ENCODE measurements at regions not wholly inside any gene's neighbourhood (a gene's known extent, or its start where the extent isn't known, plus 50 kb on each side); places are given as distances from the start of the nearest gene placed in this dataset.
"Not testable (repeated sequence)": the region's sequence is repeated elsewhere in the genome, so short reads cannot be mapped to it uniquely, and the experiment has no call there.

DNA sequence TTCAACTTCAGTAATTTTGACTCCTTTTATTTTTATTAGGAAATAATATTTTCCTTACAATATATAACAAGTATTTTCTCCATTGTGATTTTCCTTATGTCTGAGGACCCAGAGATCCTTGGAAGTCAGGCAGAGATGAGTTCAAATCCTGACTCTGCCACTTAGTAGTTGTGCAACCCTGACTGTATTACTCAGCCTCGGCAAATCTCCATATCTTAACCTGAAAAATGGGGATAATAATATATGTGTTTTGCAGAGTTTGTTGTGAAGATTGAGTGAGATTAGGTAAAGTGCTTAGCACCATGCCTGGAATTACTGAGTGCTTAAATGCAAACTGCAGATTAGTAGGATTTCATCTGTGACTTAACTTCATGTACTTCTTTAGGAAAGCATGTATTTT lies 120.5 kb upstream of the KLF14 start:
- ATAC-seq (replicated peaks) (no peak), DNase-seq (no peak)
- Mint-ChIP-seq H3K27ac (no peak overlapping the region), H3K4me1 (ENCODE audit: low read depth in 2 of 2) (no peaks in the 10 kb centered on the region), H3K4me3 (no peak overlapping the region), H3K9me3 (peaks cover 6 to 32% of the 10 kb centered on the region in 2 donors), H3K27me3 (no peaks in the 10 kb centered on the region), H3K36me3 (ENCODE audit: insufficient read depth) (peaks cover 23% of the 10 kb centered on the region)

DNA sequence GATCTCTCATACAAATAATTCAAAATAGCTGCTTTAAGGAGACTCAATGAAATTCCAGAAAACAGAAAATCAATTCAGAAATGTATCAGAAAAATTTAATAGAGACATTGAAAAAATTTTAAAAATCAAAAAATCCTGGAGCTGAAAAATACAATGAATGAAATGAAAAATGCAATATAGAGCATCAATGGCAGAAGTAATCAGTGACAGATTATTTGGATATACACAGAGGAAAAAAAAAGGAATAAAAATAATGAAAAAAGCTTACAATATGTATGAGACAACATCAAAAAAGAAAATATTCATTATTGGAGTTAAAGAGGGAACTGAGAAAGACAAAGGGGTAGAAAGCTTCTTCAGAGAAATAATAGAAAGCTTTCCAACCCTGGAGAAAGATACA lies 122.9 kb upstream of the KLF14 start:
- DNase-seq, result no peak
- no peak overlapping the region for H3K27ac Mint-ChIP-seq
- no peak overlapping the region for H3K4me3 Mint-ChIP-seq
- H3K27me3 Mint-ChIP-seq, result no peaks in the 10 kb centered on the region
- H3K36me3 Mint-ChIP-seq (ENCODE audit: insufficient read depth), result peaks cover 37% of the 10 kb centered on the region
- no peak for ATAC-seq (replicated peaks)
- H3K9me3 Mint-ChIP-seq, result peaks cover 15 to 32% of the 10 kb centered on the region in 2 donors
- H3K4me1 Mint-ChIP-seq (ENCODE audit: low read depth in 2 of 2), result no peaks in the 10 kb centered on the region

DNA sequence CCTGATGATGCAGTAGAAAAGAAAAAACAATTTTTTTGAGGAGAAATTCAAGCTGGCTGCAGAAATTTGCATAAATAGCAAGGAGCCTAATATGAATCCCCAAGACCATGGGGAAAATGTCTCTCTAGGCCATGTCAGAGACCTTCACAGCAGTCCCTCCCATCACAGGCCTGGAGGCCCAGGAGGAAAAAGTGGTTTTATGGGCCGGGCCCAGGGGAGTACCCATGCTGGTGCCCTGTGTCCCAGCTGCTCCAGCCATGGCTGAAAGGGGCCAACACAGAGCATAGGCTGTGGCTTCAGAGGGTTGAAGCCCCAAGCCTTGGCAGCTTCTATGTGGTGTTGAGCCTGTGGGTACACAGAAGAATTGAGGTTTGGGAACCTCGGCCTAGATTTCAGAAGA lies 126.8 kb upstream of the KLF14 start:
- not testable (repeated sequence) for ATAC-seq (replicated peaks); H3K4me3 Mint-ChIP-seq; H3K27me3 Mint-ChIP-seq; H3K4me1 Mint-ChIP-seq (ENCODE audit: low read depth in 2 of 2); DNase-seq; H3K27ac Mint-ChIP-seq
- Mint-ChIP-seq H3K9me3 (peaks cover 15 to 32% of the 10 kb centered on the region in 2 donors), H3K36me3 (ENCODE audit: insufficient read depth) (peaks cover 56% of the 10 kb centered on the region)

DNA sequence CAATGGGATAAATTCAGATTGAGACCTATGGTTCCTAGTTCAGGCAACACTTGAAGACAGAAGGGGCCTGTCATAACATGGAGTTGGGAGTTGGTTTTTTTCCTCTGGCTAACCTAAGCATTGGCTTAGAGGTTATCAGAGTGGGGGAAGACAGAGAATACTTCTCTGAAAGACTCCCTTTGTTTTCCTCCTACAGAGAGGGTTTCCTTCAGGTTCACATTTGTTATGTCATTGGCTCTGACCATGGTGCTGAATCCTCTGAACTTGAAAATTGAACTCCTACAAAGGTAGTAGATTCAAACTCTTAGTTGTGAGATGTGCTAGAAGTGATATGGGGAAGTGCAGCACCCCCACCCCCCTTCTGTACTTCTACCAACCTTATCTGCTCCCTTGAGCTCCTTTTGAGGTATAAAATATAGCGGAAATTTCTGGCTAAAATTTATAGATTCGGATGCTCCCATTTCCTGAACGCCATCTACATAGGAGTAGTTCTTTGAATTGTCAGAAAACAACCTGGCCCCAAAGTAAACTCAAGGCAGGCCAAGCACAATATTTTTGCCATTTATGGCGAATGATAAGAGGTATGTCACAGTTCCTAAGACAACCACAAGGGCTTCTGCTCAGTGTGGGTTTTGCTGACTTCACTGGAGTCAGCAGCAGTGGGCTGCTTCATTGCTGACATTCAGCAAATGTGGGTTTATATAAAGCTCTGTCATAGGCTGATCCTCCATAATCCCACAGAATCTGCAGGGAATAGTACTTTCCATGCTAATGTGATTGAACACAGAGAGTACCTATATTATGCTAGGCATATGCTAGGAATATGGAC lies 131.6 kb upstream of the KLF14 start:
- H3K27me3 Mint-ChIP-seq, result no peaks in the 10 kb centered on the region
- H3K4me1 Mint-ChIP-seq (ENCODE audit: low read depth in 2 of 2), result peaks cover 0 to 2% of the 10 kb centered on the region in 2 donors
- ATAC-seq (replicated peaks) (peak; percentile 38), DNase-seq (no peak)
- no peak overlapping the region for H3K4me3 Mint-ChIP-seq
- peaks cover 82% of the 10 kb centered on the region for H3K36me3 Mint-ChIP-seq (ENCODE audit: insufficient read depth)
- H3K9me3 Mint-ChIP-seq, result peaks cover 0 to 2% of the 10 kb centered on the region in 2 donors
- H3K27ac Mint-ChIP-seq, result no peak overlapping the region

DNA sequence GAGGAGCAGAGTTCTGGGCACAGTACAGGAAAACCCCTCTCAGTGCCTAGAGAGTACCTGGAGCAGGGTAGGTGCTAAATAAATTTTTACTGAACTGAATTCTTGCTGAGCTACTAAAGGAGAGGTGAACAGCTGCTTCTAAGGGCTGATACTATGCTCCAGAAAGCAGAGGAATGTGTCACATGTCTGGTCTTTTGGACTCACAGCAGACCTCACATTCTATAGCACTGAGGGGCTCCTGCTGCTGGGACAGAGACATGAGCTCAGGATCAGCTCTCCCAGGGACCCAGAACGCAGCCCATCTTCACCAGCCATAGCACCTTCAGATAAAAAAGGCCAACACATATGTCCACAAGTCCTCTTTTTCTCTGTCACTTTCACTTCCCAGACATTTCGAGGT lies 133.0 kb upstream of the KLF14 start:
- no peak overlapping the region for H3K4me3 Mint-ChIP-seq
- ATAC-seq (replicated peaks) (no peak), DNase-seq (no peak)
- peaks cover 82% of the 10 kb centered on the region for H3K36me3 Mint-ChIP-seq (ENCODE audit: insufficient read depth)
- peak overlapping the region in 1 of 2 donors; percentile 54 for H3K27ac Mint-ChIP-seq
- H3K27me3 Mint-ChIP-seq, result no peaks in the 10 kb centered on the region
- no peaks in the 10 kb centered on the region for H3K9me3 Mint-ChIP-seq
- peaks cover 0 to 2% of the 10 kb centered on the region in 2 donors for H3K4me1 Mint-ChIP-seq (ENCODE audit: low read depth in 2 of 2)

DNA sequence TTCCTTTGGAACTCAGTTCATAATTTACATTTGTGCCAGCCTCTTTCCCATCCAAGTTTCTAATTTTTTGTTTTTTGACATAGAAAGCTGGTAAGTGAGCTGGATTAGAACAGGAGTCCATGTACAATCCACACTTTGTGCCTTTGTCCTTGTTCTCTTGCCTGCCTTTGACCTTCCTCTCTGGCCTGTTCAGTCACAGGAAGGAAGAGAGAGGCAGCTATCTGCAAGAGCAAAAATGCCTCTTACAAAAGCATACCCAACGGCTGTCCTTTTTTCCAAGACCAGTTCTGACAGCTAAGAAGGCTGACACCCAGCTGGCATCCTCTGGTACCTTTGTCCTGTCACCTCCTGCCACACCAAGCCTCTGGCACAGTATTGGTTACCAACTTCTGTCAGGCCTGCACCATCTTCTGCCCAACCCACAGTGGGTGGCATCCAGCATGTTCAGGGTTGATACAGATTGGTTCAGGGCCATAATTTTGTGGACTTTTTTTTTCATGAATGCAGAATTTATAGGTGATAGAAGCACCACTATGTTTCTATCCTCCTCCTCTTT lies 133.7 kb upstream of the KLF14 start:
- ATAC-seq (replicated peaks) (no peak), DNase-seq (no peak)
- Mint-ChIP-seq H3K36me3 (ENCODE audit: insufficient read depth) (peaks cover 84% of the 10 kb centered on the region), H3K27me3 (no peaks in the 10 kb centered on the region), H3K9me3 (no peaks in the 10 kb centered on the region), H3K4me3 (no peak overlapping the region), H3K27ac (no peak overlapping the region), H3K4me1 (ENCODE audit: low read depth in 2 of 2) (peaks cover 2 to 4% of the 10 kb centered on the region in 2 donors)

DNA sequence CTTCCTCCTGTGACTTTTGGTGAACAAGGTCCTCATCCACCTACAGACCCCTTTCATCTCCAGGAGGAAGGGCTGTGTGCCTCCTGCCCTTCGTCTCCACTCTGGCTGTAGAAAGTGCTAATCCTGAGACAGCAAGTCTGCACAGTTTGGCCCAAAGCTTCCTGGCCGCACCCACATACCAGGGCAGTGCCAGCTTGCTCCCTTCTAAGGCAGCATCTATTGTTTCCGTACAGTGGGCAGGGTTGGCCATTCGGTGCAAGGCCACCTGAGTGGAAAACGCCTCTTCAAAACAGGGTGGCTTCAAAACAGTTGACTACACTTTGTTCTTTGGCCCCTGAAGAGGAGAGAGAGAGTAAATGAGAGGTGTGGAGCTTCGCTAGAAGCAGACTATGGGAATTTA lies 134.1 kb upstream of the KLF14 start:
- no peak for ATAC-seq (replicated peaks)
- Mint-ChIP-seq H3K4me3 (no peak overlapping the region), H3K27ac (no peak overlapping the region)

DNA sequence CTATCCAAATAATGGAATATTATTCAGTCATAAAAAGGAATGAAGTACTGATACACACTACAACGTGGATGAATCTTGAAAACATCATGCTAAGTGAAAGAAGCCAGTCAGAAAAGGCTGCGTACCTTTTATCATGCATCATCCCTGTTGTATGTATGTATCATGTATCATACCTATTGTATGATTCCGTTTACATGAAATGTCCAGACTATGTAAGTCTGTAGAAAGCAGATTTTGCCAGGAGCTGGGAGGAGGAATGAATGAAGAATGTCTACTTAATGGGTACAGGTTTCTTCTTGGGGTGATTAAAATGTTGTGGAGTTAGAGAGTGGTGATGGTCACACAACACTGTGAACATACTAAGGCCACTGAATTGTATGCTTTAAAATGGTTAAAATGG lies 135.9 kb upstream of the KLF14 start:
- Mint-ChIP-seq H3K4me1 (ENCODE audit: low read depth in 2 of 2) (peaks cover 12% of the 10 kb centered on the region in 2 donors), H3K36me3 (ENCODE audit: insufficient read depth) (peaks cover 86% of the 10 kb centered on the region), H3K27ac (no peak overlapping the region), H3K27me3 (no peaks in the 10 kb centered on the region), H3K9me3 (no peaks in the 10 kb centered on the region), H3K4me3 (no peak overlapping the region)
- no peak for ATAC-seq (replicated peaks)
- DNase-seq, result no peak

More for the DNA sequence above, 134.1 kb upstream of the KLF14 start:
- Mint-ChIP-seq H3K9me3 (no peaks in the 10 kb centered on the region), H3K4me1 (ENCODE audit: low read depth in 2 of 2) (peaks cover 2 to 4% of the 10 kb centered on the region in 2 donors), H3K27me3 (no peaks in the 10 kb centered on the region), H3K36me3 (ENCODE audit: insufficient read depth) (peaks cover 88% of the 10 kb centered on the region)
- DNase-seq, result no peak

DNA sequence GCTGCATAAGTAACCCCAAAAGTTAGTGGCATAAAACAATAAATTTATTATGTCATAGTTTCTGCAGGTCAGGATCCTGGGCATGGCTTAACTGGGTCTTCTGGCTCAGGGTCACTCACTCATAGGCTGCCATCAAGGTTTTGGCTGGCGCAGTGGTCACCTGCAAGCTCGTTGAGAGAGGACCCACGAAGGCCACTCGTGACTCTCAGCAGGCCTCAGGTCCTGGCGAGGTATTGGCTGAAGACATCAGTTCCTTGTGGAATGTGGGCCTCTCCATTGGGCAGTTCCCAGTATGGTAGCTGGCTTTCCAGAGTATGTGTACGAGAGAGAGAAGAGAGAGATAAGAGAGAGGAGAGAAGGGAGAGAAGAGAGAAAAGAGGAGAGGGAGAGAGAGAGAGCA lies 138.3 kb upstream of the KLF14 start:
- ATAC-seq (replicated peaks) (no peak), DNase-seq (no peak)
- Mint-ChIP-seq H3K9me3 (no peaks in the 10 kb centered on the region), H3K4me3 (no peak overlapping the region), H3K4me1 (ENCODE audit: low read depth in 2 of 2) (peaks cover 14 to 19% of the 10 kb centered on the region in 2 donors), H3K27me3 (no peaks in the 10 kb centered on the region), H3K36me3 (ENCODE audit: insufficient read depth) (peaks cover 89% of the 10 kb centered on the region), H3K27ac (no peak overlapping the region)

DNA sequence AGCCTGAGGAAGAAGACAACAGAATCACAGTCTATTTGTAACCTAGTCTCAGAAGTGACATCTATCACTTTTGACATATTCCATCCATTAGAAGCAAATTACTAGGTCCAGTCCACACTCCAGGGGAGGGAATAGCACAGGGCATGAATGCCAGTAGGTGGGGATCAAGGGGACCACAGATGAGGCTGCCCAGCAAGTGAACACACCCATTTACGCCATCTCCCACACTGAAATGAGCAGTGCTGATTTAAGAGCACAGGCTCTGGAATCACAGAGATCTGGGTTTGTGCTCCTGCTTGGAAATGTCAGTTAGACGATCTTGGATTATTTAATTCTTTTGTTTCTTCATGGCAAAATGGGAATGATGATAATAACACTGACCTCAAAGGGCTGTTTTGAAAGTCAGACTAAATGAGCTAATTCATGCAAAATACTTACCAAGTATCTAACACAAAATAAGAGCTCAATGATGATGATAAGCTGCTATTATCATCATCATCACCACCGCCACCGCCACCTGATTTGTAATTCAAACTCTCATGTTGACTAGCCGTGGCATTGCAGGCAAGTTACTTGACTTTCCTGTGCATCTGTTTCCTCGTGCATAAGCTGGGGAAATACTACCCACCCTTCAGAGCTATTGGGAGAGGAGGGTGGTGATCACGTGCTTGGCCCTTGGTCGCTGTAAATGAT lies 138.9 kb upstream of the KLF14 start:
- Mint-ChIP-seq H3K27ac (peak overlapping the region in 1 of 2 donors; percentile 71), H3K27me3 (no peaks in the 10 kb centered on the region), H3K4me1 (ENCODE audit: low read depth in 2 of 2) (peaks cover 19 to 22% of the 10 kb centered on the region in 2 donors), H3K36me3 (ENCODE audit: insufficient read depth) (peaks cover 89% of the 10 kb centered on the region), H3K9me3 (no peaks in the 10 kb centered on the region), H3K4me3 (no peak overlapping the region)
- DNase-seq (no peak), ATAC-seq (replicated peaks) (no peak)

DNA sequence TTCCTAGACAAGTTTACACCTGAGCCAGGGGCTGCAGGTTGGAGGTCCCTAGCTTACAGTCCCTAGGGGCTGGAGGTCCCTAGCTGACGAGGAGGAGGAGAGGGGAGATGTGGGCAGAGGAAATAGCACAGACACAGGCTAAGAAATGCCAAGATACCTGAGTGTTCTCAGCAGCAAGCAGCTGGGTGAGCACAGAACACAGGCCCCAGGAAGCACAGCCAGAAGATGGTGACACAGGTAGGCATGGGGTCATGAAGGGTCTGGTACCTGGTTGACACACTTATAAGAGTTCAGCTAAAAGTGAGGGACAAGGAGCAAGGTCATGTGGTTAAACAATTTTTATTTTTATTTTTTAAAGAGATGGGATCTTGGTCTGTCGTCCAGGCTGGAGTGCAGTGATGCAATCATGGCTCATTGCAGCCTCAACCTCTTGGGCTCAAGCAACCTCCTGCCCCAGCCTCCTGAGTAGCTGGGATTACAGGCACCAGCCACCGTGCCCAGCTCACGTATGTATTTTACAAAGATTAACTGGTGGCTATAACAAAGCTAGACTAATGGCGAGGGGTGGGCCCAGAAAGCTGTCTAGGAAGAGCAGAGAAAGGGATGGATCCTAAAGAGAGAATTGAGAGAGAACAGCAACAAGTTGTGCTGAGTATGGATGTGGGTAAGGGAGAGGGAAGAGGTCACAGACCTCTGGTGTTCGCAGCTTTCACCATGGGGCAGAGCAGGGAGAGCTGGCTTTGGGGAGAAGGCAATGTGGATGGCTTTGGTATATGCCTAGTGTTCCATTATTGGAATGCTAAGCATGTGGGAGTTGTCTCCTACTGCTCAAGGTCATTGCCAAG lies 140.3 kb upstream of the KLF14 start:
- H3K4me1 Mint-ChIP-seq (ENCODE audit: low read depth in 2 of 2), result peaks cover 24 to 28% of the 10 kb centered on the region in 2 donors

DNA sequence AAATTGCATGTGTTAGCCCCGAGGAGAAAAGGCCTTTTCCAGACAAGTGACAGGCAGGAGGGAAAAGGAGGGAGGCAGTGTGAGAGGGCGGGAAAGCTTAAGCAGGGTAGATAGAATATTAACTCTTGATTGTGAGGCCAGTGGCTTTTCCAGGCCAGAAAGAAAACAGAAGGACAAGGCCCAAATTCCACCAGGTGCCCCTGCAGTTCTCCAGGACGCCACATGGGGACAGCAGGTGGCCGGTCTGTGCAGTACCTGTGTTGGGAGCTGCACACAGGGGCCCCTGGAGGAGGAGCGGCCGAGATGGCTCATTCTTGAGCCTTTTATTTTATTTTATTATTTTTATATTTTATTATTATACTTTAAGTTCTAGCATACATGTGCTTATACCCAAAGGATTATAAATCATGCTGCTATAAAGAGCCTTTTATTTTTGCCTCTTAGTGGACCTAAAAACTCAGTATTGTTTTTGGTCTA lies 141.3 kb upstream of the KLF14 start:
- Mint-ChIP-seq H3K27ac (peak overlapping the region in 1 of 2 donors; percentile 71), H3K4me3 (no peak overlapping the region), H3K9me3 (no peaks in the 10 kb centered on the region), H3K27me3 (no peaks in the 10 kb centered on the region), H3K36me3 (ENCODE audit: insufficient read depth) (peaks cover 86% of the 10 kb centered on the region), H3K4me1 (ENCODE audit: low read depth in 2 of 2) (peaks cover 24 to 28% of the 10 kb centered on the region in 2 donors)
- ATAC-seq (replicated peaks) (peak; percentile 69), DNase-seq (peak; percentile 31 to 49 (median 37))

More for the DNA sequence above, 140.3 kb upstream of the KLF14 start:
- peak overlapping the region; percentile 56 to 71 for H3K27ac Mint-ChIP-seq
- H3K4me3 Mint-ChIP-seq, result no peak overlapping the region
- peaks cover 86% of the 10 kb centered on the region for H3K36me3 Mint-ChIP-seq (ENCODE audit: insufficient read depth)
- no peak for ATAC-seq (replicated peaks)
- no peaks in the 10 kb centered on the region for H3K27me3 Mint-ChIP-seq
- H3K9me3 Mint-ChIP-seq, result no peaks in the 10 kb centered on the region
- no peak for DNase-seq

DNA sequence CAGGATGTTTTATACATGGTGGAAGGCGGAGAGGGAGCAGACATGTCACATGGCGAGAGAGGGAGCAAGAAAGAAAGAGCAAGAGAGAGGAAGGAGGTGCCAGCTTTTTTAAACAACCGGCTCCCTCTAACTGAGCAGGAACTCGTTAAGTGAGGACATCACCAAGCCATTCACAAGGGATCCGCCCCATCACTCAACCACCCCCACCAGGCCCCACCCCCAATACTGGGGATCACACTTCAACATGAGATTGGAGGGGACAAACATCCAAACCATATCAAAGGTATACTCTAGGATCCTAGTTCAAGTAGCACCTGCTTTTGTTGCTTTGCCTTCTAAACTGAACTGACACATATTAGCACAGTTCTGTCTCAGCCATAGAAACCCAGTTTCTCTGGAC lies 141.9 kb upstream of the KLF14 start:
- Mint-ChIP-seq H3K27me3 (no peaks in the 10 kb centered on the region), H3K9me3 (no peaks in the 10 kb centered on the region), H3K4me1 (ENCODE audit: low read depth in 2 of 2) (peaks cover 24 to 28% of the 10 kb centered on the region in 2 donors), H3K36me3 (ENCODE audit: insufficient read depth) (peaks cover 86% of the 10 kb centered on the region), H3K4me3 (no peak overlapping the region), H3K27ac (peak overlapping the region; percentile 15 to 71)
- DNase-seq, result no peak
- ATAC-seq (replicated peaks), result no peak
